ENCODE measurements at regions not wholly inside any gene's neighbourhood (a gene's known extent, or its start where the extent isn't known, plus 50 kb on each side); places are given as distances from the start of the nearest gene placed in this dataset.

DNA sequence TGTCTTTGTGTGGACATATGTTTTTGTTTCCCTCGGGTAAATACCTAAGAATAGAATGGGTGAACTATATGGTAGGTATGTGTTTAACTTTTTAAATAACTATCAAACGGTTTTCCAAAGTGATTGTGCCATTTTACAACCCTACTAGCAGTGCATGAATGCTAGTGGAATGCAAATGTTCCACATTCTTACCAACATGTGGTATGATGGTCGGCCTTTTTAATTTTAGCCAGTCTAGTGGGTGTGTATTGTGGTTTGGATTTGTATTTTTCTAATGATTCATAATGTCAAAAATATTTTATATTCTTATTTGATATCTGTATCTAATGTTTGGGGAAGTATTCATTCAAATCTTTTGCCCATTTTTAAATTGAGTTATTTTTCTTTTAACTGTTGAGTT lies 68.2 kb upstream of the SMAD3 start:
- TF ChIP-seq CTCF (IDR thresholded peaks at IDR 0.05) = no peak
- TF ChIP-seq POLR2A (IDR thresholded peaks at IDR 0.05) = no peak

All from transverse colon (tissue), 3 donors.